Caco-2 (cell line): ENCODE measurements at regions not wholly inside any gene's neighbourhood (a gene's known extent, or its start where the extent isn't known, plus 50 kb on each side); places are given as distances from the start of the nearest gene placed in this dataset.

Experiments used
- BruUV-seq: library from RNA; stranded (reverse); fragments of 400-500 nt; replicated peaks from 2 replicates; lab custom pipeline; 2021; lab: Mats Ljungman, UMichigan
- CTCF ChIA-PET: fragments of 300-600 bp; sonication (Branson Sonifier 250); formaldehyde crosslinking; loops from one replicate; lab custom pipeline; 2022; ENCODE audit warnings: antibody characterized with exemption; lab: Charles Lee
- POLR2A ChIA-PET: fragments of 300-600 bp; sonication (Branson Sonifier 250); formaldehyde crosslinking; loops from one replicate; lab custom pipeline; 2022; ENCODE audit warnings: antibody characterized with exemption; lab: Charles Lee
- DNase-seq, 2 experiments: peaks; one replicate each; pipeline versions ENCODE4 v3.0.0 to v3.0.0-alpha.2; 2020 to 2022
- H3K27me3 ChIP-seq: replicated peaks from 2 replicates; pipeline ENCODE4 v1.6.0; 2011; ENCODE audit warnings: low read length; ENCODE audit not compliant: control insufficient read depth, insufficient read depth
- H3K36me3 ChIP-seq: 2 replicates; pipeline ENCODE4 v1.5.1; 2011; ENCODE audit warnings: low read length; ENCODE audit not compliant: control insufficient read depth, insufficient read depth
- H3K4me1 ChIP-seq: fragments of 250-450 bp; sonication (Bioruptor Pico); 2 replicates; pipeline ENCODE4 v1.5.1; 2020; ENCODE audit warnings: mild to moderate bottlenecking
- H3K4me3 ChIP-seq: 2 replicates; pipeline ENCODE4 v1.5.1; 2011; ENCODE audit warnings: low read depth, mild to moderate bottlenecking, control low read depth, low read length
- H3K9me3 ChIP-seq: fragments of 250-450 bp; sonication (Bioruptor Pico); 2 replicates; pipeline ENCODE4 v1.5.1; 2020; ENCODE audit warnings: mild to moderate bottlenecking, moderate library complexity
- H3K27ac Mint-ChIP-seq: one replicate; pipeline ENCODE4 v1.8.0; 2022; ENCODE audit warnings: mixed read lengths; ENCODE audit not compliant: unreplicated experiment
- H3K27me3 Mint-ChIP-seq: one replicate; pipeline ENCODE4 v1.8.0; 2022; ENCODE audit warnings: mixed read lengths; ENCODE audit not compliant: insufficient read depth, unreplicated experiment
- H3K36me3 Mint-ChIP-seq: one replicate; pipeline ENCODE4 v1.8.0; 2022; ENCODE audit warnings: mild to moderate bottlenecking, mixed read lengths; ENCODE audit not compliant: insufficient read depth, unreplicated experiment
- H3K4me1 Mint-ChIP-seq: one replicate; pipeline ENCODE4 v1.8.0; 2022; ENCODE audit warnings: low read depth, mixed read lengths; ENCODE audit not compliant: unreplicated experiment
- H3K4me3 Mint-ChIP-seq: one replicate; pipeline ENCODE4 v1.8.0; 2022; ENCODE audit warnings: mild to moderate bottlenecking, moderate library complexity, mixed read lengths; ENCODE audit not compliant: unreplicated experiment
- H3K9me3 Mint-ChIP-seq: one replicate; pipeline ENCODE4 v1.8.0; 2022; ENCODE audit warnings: mixed read lengths; ENCODE audit not compliant: unreplicated experiment
- CTCF ChIP-seq, 2 experiments: fragments of 200-600 bp in 1 of 2; IDR thresholded peaks; 1 replicate in 1 of 2; 2 replicates in 1 of 2; pipeline versions ENCODE4 v1.5.1 to v1.8.0; 2011 to 2022; ENCODE audit warnings: antibody characterized with exemption in 1 of 2, control low read depth in 1 of 2, inconsistent platforms in 1 of 2, low read depth in 1 of 2, low read length in 1 of 2, mild to moderate bottlenecking in 1 of 2, moderate library complexity in 1 of 2; ENCODE audit not compliant: insufficient read depth in 1 of 2, severe bottlenecking in 1 of 2, unreplicated experiment in 1 of 2
- intact Hi-C: fragments of 100-400 bp; cut with micrococcal nuclease; formaldehyde crosslinking; loops from one replicate; pipeline ENCODE4 v1.10.0; 2022; ENCODE audit not compliant: unreplicated experiment

- no peaks in the 10 kb centered on the region; the same call in 1 of the 2 replicates for H3K36me3 ChIP-seq
- H3K27me3 ChIP-seq, result no peaks in the 10 kb centered on the region
- Mint-ChIP-seq H3K27me3 (no peaks in the 10 kb centered on the region), H3K36me3 (peaks cover 37% of the 10 kb centered on the region), H3K4me1 (peaks cover 20% of the 10 kb centered on the region), H3K9me3 (no peaks in the 10 kb centered on the region), H3K4me3 (no peak overlapping the region), H3K27ac (peak overlapping the region; percentile 16)
- POLR2A ChIA-PET, result no interaction called here
- TF ChIP-seq CTCF (IDR thresholded peaks at IDR 0.05; ENCODE audit: insufficient read depth in 1 of 2, low read depth in 1 of 2, low read length in 1 of 2, severe bottlenecking in 1 of 2, unreplicated experiment in 1 of 2), result no peak
- DNase-seq, result no peak
- CTCF ChIA-PET, result interaction anchor here (1.2 kb wide), 1 partner anchor 15 kb away, joined by 7 read pairs; no protein-coding TSS in a partner anchor
- intact Hi-C loops, result no loop called here
- H3K4me1 ChIP-seq, result peaks cover 15% of the 10 kb centered on the region
- H3K4me3 ChIP-seq, result no peak overlapping the region
- no TSS peak for BruUV-seq
- H3K9me3 ChIP-seq, result no peaks in the 10 kb centered on the region
Observed at GRCh38 chr17:77444628-77444983, 303.8 kb downstream of the SEC14L1 start.

- ChIA-PET CTCF (interaction anchor here (1.2 kb wide), 1 partner anchor 15 kb away, joined by 7 read pairs; no protein-coding TSS in a partner anchor), POLR2A (no interaction called here)
- H3K9me3 ChIP-seq, result no peaks in the 10 kb centered on the region
- no peaks in the 10 kb centered on the region; the same call in 1 of the 2 replicates for H3K36me3 ChIP-seq
- BruUV-seq, result no TSS peak
- H3K4me1 ChIP-seq, result peaks cover 21% of the 10 kb centered on the region
- peaks cover 25% of the 10 kb centered on the region for H3K4me1 Mint-ChIP-seq
- no peak overlapping the region for H3K4me3 Mint-ChIP-seq
- H3K27ac Mint-ChIP-seq, result peak overlapping the region; percentile 16
- H3K27me3 ChIP-seq, result no peaks in the 10 kb centered on the region
- H3K36me3 Mint-ChIP-seq, result peaks cover 37% of the 10 kb centered on the region
- H3K27me3 Mint-ChIP-seq, result no peaks in the 10 kb centered on the region
- H3K4me3 ChIP-seq, result no peak overlapping the region
- H3K9me3 Mint-ChIP-seq, result no peaks in the 10 kb centered on the region
- TF ChIP-seq CTCF (IDR thresholded peaks at IDR 0.05; ENCODE audit: insufficient read depth in 1 of 2, low read depth in 1 of 2, low read length in 1 of 2, severe bottlenecking in 1 of 2, unreplicated experiment in 1 of 2), result no peak
- DNase-seq, result no peak
- intact Hi-C loops, result loop anchor here (5.0 kb wide), 1 partner anchor 1087 kb away; no protein-coding TSS in a partner anchor
Observed at GRCh38 chr17:77444984-77445759, 304.4 kb downstream of the SEC14L1 start.

GRCh38 chr17:77445760-77446532, 305.2 kb downstream of the SEC14L1 start:
- CTCF ChIA-PET, result interaction anchor here (1.2 kb wide), 1 partner anchor 16 kb away, joined by 7 read pairs; no protein-coding TSS in a partner anchor
- POLR2A ChIA-PET, result no interaction called here
- H3K4me1 Mint-ChIP-seq, result peaks cover 31% of the 10 kb centered on the region

More at GRCh38 chr17:77445760-77446532, 305.2 kb downstream of the SEC14L1 start:
- Mint-ChIP-seq H3K9me3 (no peaks in the 10 kb centered on the region), H3K27me3 (no peaks in the 10 kb centered on the region), H3K27ac (peak overlapping the region; percentile 26), H3K36me3 (peaks cover 32% of the 10 kb centered on the region), H3K4me3 (no peak overlapping the region)
- intact Hi-C loops, result loop anchor here (5.0 kb wide), 1 partner anchor 1086 kb away; no protein-coding TSS in a partner anchor
- BruUV-seq, result no TSS peak
- Histone ChIP-seq H3K36me3 (no peaks in the 10 kb centered on the region; the same call in 1 of the 2 replicates), H3K4me1 (peaks cover 27% of the 10 kb centered on the region), H3K27me3 (no peaks in the 10 kb centered on the region), H3K4me3 (no peak overlapping the region), H3K9me3 (no peaks in the 10 kb centered on the region)
- no peak for TF ChIP-seq CTCF (IDR thresholded peaks at IDR 0.05; ENCODE audit: insufficient read depth in 1 of 2, low read depth in 1 of 2, low read length in 1 of 2, severe bottlenecking in 1 of 2, unreplicated experiment in 1 of 2)
- no peak for DNase-seq
